GM21619 (cell line): ENCODE measurements at regions not wholly inside any gene's neighbourhood (a gene's known extent, or its start where the extent isn't known, plus 50 kb on each side); places are given as distances from the start of the nearest gene placed in this dataset.

Experiments used
- ATAC-seq: cut with Tn5 transposase; IDR thresholded peaks from one replicate; pipeline ENCODE4 v1.9.1; 2021; ENCODE audit not compliant: unreplicated experiment

DNA sequence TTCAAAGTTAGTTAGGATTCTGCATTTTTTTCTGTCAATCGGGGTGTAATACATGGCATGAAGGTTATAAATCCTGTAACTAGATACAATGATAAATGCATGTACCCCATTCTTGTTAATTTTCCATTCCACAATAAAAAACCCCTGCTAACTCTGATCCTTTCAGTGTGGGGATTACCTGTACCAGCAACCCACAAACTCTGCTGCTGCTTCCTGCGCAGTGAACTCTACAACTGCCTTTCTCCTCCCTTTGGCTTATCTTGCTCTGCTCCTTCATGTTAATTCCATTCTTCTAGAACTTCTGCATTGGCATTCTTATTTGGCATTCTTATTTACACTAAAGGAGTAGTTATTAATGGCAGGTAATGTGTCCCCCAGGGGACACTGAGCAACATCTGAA, 273.1 kb downstream of the KLF12 start:
- ATAC-seq = no peak

DNA sequence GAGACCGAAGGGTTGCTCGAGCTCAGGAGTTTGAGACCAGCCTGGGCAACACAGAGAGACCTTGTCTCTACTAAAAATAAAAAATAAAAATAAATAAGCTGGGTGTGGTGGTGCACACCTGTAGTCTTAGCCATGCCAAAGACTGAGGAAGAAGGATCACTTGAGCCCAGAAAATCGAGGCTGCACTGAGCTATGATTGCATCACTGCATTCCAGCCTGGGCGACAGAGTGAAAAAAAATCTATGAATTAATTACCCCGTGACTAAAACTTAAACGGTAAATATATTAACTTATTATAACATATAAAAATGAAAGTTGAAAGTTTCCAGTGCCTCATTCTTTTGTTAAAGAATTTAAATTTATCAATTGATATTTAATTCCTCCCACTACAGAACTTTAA, 273.7 kb downstream of the KLF12 start:
- no peak for ATAC-seq

DNA sequence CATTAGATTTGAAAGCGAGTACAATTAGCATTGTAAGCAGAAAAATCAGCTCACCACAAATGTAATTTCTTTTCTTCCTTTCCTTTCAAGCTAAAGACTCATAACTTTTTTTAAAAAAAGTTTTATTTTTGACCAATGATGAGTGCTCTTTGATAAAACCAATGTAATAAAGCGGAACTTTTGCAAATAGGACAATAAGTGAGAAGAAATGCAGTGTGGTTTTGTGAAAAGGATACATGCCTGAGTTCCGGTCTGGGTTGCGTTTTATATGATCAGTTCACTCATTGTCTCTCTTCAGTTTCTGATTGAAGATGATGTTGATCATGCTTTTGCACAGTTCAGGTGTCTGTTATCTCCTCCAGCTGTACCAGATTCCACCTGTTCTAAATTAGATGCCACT, 274.4 kb downstream of the KLF12 start:
- ATAC-seq = no peak

DNA sequence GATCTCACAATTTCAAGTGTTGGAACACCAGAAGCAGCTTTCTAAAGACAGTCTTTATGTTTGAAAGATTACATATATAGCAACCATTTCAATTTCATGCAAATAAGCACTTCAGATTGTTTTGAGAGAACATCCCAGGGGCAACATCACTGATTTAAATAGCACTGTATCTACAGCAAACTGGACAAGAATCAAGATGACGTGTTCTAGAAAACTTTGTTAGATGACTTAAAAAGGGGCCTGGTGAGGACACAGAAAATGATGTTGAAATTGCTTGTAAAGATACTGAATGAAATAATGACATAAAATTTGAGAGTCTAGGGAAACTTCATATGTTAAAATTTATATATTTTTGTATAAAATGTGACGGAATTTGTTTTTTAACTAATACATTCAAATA, 277.1 kb downstream of the KLF12 start:
- ATAC-seq = no peak

DNA sequence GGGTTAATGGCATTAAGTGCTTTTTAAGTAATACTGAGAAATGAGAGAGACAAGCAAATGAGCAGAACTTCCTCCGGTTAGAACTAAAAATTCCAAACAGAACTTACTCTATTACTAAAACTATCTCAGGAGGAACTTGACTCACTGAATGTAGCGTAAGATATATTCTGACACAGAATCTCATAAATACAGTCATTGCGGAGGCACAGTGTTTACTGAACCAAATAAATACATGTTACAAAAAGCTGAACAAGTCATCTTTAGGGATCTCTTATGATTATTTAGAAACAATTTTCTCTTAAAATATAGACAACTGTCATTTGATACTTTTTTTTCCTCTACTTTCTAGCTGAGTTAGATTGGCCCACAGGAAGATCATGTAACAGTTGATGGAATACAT, 283.1 kb downstream of the KLF12 start:
- ATAC-seq = peak; percentile 58

DNA sequence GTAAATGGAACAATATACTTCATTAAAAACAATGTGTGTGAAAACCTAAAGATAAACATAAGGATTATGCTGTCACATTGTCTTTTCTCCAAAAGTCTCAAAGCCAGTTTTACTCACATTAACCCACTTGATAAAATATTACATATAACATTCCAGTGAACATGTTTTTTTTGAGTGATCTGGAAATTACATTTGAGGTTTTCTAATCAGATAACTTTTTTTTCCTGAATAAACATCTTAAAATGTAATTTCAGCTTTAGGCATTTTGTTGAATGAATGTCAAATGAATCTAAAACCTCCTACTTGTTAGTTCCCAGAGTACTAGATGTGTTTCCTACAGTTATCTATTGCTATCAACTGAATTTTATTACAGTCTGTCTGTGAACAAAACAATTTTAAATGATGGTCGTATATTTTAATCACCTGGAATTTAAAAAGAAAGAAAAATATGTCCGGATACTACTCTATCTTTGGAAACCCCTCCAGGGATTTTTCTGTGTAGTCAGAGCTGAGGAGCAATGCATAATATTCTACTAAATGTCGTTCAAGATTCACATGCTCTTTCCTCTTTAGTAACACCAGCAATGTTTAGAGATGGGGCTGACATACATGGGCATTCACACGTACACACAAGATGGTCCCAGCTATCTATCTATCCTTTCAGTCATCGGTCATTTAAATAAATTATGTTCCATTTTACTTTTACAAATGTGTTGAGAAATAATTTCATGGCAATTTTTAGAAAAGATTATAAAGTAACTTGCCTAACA, 283.9 kb downstream of the KLF12 start:
- ATAC-seq = no peak

DNA sequence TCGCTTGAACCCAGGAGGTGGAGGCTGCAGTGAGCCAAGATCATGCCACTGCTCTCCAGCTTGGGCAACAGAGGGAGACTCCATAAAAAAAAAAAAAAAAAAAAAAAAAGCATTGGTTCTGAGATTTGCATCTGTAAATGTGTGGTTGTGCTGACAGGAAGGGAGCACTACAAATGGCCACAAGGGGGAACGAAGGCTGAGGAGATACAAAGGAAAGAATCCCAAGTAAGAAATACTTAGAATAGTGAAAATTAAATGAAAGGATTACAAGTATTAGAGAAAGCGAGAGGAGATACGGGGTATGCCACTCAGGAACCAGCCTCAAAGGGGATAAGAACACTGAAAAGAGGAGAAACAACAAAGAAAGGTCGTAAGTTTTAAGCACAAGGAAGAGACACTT, 284.9 kb downstream of the KLF12 start:
- no peak for ATAC-seq

DNA sequence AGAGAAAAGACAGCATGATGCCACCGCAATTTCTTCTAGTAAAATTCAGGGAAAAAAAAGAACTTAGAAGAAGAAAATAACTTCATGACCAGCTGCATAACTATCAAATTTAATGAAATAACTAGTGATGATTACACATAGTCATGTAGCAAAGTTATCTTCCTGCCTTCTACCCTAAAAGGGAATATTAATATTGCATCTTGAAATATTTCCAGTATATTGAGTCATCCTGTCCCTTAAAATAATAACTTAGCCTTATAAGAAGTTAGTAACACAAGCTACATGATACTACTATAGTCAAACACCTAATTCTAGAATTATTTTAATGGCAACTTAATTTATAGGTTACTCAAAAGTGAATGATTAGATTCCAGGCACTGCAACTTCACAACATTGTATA, 289.2 kb downstream of the KLF12 start:
- no peak for ATAC-seq

DNA sequence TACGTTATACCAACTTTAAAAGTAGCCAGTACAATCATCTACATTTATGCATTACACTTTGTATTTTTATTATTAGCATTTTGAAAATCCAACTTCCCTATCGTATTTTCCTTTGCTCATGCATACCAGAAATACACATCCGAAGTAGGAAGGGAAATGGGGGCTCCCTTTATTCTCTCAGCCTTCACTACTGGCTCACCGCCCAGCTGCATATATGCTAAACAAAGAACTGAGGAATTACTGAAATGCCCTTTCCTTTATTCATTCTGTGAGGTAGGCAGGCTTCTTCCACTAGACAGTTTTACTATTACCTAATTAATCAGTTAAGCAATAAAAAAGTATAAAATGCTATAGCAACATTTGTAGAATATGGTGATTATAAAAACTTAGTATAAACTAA, 291.6 kb downstream of the KLF12 start:
- no peak for ATAC-seq

DNA sequence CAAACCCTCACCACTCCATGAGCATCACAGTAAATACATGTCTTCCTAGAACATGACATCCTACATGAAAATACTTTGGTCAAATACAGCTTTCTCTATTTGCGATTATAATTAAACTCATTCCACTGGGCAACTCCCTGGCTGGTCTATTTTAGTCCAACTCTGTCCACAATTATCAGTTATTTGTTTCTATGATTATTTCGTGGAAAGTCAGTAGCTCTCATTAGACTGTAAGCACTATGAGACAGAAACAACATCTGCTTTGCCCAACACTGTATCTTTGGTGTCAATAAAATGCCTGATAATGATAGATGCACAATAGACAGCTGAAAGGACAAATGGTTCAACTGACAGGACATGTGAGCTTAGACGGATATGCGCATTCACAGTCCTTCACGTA, 292.0 kb downstream of the KLF12 start:
- no peak for ATAC-seq

DNA sequence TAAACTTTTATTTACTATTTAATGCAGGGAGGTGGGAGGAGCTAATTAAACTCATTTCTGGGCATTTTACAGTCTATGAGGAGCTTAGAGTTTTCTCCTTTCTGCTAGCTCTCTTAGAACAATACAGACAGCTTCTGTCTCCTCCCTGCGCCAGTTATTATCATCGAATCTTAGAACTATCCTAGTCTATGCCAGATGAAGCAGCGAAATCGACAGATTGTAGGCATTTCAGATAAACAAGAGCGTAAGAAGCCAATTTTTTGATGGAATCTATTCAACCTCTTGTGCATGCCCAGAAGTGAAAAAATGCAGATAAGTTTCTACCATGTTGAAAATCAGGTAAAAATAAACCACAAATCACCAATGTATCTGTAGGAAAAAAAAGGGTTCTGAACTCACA, 297.1 kb downstream of the KLF12 start:
- ATAC-seq = no peak

DNA sequence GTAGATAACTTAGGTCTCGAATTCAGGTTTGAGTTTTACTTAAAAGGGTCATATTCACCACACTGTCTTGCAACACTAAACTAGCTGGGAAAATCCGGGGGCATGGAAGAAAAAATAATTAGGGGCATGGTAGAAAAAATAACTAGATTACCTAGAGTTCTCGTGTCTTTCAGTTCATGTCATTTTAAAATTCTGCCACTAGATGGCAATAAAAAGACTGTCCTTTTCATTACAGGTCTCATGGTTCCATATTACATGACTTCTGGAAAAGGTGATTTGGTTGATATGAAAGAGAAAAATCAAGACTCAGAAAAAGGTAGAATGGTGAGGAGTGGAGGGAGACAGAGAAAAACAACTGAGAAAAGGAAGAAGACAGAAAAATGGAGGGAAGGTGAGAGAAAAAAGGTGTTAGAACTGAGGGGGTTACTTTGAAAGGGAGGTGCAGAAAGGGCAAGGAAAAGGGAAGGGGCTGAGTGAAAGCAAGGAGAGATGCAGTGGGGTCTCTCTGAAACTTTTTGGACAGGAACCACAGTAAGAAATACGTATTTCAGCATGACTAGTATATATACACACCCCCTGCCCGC, 299.0 kb downstream of the KLF12 start:
- no peak for ATAC-seq

DNA sequence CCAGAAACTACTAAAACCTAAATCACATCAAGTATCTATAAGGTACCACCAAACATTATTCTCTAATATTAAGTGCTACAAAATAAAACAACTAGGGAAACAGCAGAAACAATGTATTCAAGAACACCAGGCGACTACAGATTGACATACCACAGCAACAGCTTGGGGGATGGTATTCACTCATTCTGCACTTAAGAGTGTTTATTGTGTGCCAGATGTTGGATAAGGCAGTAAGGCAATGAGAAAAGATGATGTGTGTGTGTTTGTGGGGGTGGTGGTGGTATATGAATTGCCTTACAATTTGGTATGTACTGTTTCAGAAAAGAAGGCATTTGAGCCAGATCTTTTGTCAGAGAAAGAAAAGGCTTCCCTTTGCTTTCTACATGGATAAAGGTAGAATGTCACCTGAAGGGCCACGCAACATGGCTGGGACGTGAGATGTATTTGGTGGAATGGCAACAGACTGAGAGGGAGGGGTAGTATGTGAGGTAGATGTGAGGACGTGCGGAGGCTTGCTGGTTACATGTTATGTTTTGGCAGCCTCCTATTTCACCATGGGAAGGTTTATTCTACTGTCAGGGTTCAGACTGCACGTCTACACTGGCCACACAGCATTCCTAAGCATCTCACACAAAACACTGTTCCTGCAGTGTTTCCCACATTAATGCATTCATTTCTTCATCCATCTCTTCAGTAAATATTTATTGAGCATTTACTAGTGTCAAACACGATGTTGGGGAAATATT, 300.7 kb downstream of the KLF12 start:
- no peak for ATAC-seq

DNA sequence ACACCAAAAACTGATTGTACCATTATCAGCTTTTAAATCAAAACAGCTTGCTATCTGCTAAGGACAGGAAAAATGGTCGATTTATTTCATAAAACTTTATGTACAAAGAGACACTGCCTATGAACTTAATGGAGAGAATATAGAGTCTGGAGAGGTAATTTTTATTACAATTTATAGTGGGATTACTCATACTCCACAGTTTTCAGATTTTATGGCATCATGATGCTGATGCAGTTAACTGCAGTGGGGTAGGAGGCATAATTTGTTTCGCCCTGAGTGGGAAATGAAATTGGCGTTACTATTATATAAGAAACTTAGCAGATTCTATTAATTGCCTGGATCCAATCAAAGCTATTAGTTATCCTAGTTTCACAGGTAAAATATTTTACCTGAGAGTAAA, 301.4 kb downstream of the KLF12 start:
- ATAC-seq = no peak

DNA sequence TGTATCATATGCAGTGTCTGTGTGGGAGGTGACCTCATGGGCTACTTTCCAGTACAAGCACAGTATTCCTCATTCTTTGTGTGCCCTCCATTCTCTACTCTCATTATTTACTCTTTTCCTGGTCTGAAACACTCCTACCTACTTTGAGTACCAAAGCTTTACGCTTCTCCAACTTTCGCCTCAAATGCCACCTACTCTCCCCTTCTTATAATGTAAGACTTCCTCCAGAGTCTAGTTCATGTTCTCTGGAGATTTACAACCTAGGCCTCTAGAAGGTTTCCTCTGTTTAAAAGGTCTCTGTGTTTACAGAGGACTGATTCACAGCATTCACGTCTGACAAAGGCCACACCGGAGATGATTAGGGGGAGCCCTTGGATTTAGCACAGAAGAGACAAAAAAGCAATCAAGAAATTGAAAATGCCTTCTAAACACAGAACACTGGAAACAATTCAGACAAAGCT, 302.0 kb downstream of the KLF12 start:
- ATAC-seq = no peak

DNA sequence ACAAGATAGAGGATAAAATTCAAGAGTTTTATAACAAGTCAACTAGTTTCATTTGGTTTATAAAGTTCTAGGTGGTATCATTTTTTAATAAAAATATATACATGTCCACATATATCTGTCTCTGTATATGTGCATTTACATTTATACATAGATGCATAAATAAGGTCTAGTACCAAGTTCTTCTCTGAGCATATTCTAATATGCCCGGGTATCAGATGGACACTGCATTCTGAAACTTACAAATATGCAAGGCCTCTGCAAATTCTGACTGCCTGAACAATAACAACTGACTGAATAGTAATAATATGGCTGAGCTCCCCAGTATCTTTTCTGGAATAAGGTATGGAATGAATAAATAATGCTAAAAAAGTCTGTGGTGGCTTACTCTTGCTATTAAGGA, 304.8 kb downstream of the KLF12 start:
- no peak for ATAC-seq

DNA sequence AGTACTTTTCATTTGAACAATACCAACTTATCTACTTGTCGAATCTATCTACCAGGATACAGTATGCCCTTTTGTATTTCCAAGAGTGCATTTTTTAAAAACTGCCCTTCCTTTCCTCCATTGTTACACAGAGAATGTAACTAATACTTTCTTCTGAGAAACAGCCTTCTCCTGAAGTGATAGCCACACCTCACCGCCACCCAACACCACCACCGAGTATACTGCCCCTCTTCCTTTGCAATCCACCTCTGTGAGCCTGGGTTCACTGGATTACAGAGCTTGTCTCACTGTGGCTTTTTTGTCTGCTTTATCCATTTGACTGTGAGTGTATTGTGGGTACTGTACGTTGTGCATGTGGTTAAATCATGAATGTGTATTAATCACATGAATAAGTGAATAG, 305.4 kb downstream of the KLF12 start:
- no peak for ATAC-seq

DNA sequence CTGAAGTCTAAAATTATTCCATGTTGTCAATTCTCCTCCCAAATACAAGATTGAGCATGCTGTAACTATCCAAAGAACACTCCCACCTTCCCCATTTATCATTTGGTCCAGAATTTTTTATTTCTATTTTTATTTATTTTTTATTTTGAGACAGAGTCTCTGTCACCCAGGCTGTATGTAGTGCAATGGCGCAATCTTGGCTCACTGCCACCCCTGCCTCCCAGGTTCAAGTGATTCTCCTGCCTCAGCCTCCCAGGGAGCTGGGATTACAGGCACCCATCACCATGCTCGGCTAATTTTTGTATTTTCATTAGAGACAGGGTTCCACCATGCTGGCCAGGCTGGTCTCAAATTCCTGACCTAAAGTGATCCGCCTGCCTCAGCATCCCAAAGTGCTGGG, 306.8 kb downstream of the KLF12 start:
- no peak for ATAC-seq

DNA sequence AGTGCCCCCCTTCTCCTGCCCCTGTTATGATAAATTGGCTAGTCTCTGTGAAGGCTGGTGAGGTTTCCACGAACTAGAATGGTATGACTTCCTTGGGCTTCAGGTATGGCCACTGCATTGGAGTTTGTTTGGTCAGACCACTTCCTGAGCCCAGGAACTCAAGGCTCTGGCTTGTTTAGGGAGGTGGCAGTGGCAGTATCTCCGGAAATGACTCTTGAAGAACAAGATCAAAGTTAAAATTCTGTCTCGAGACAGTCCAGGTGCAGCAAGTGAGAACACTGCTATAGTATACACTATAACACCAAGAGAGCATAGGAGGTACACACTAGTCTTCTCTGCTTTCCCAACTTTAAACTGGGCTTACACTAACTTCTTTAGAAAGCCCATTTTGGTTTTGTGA, 309.1 kb downstream of the KLF12 start:
- ATAC-seq = no peak

DNA sequence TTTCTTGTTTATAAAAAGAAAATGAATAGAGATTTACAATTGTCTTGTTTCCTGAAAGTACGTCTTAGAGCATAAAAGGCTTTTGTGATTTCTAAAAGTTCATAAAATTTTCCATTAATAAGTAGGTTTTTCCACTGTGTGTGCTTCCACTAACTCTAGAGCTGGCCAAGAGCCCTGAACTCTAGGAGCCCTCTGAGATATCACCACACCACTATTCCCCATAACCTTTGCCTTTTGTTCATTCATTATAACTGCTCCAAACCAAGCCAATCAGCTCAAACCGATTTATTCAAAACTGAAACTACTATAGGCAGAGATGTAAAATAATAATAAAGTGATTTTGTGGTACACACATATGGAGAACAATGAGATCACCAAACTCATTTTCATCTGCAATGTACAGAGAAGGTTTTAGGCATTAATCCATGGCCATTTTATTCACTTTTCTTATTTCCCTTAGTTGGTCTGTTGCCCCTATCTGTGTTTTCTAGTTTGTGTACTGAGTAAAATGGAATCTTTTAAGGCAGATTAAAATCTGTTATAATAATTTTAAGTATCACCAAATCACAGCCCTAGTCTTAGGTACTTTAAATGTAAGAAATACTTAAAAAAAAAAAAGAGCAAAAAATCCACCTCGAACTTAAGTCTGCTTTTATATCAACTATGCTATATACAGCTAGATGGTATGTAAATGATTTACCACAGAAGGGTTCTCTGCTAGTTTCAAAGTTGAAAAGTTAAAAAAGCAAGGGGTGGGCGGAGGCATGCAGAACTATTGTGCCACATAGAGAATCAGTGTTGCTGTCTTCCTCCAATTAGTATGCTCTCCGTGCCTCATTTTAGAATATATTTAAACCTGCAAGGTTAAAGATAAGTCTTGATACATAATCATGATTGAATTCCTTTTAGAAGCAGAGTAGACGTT, 311.3 kb downstream of the KLF12 start:
- ATAC-seq = no peak

DNA sequence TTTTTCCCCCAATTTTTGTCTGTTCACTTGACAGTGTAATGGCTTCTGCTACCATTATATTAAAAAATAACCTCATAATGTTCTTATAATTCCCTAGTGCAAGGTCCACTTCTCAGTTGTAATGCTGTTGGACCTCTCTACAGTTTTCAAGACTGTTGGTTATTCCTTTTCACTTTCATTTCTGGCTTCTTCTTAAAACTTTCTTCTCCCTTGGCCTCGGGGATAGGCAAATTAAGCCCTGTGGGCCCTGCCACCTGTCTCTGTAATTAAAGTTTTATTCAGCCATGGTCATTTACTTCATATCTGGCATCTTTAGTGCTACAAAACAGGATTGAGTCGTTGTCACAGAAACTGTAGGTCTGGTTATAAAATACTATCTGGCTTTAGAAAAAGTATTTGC, 313.5 kb downstream of the KLF12 start:
- ATAC-seq = peak; percentile 67
